ENCODE measurements at regions not wholly inside any gene's neighbourhood (a gene's known extent, or its start where the extent isn't known, plus 50 kb on each side); places are given as distances from the start of the nearest gene placed in this dataset.

DNA sequence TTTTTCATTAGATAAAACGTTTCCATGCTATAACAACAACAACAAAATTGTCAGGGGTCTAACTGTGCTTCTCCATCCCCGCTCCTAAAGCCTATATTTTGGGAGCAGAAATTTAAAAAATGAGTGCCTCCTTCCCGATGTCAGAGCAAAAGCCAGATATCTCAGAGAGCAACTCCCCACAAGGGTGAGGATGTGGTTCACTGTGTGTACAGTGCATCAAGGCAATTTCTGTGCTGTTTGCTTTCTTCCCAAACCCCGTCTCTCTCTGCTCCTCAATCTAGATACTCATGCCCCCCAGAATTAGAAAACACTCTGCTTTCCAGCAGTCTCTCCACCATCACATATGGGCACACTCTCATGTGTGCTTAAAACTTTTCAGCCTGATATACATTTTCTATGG is 76.7 kb upstream of the MBNL1 start:
- no peak for TF ChIP-seq GABPA (IDR thresholded peaks at IDR 0.05 in 1 of 2, conservative IDR thresholded peaks at IDR 0.05 in 1 of 2)
- TF ChIP-seq TAF1 (conservative IDR thresholded peaks at IDR 0.05) = no peak
- TF ChIP-seq, protein P1, sequence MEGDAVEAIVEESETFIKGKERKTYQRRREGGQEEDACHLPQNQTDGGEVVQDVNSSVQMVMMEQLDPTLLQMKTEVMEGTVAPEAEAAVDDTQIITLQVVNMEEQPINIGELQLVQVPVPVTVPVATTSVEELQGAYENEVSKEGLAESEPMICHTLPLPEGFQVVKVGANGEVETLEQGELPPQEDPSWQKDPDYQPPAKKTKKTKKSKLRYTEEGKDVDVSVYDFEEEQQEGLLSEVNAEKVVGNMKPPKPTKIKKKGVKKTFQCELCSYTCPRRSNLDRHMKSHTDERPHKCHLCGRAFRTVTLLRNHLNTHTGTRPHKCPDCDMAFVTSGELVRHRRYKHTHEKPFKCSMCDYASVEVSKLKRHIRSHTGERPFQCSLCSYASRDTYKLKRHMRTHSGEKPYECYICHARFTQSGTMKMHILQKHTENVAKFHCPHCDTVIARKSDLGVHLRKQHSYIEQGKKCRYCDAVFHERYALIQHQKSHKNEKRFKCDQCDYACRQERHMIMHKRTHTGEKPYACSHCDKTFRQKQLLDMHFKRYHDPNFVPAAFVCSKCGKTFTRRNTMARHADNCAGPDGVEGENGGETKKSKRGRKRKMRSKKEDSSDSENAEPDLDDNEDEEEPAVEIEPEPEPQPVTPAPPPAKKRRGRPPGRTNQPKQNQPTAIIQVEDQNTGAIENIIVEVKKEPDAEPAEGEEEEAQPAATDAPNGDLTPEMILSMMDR (IDR thresholded peaks at IDR 0.05; ENCODE audit: low read depth, low read length, missing input control) = no peak
- TF ChIP-seq YY1 (IDR thresholded peaks at IDR 0.05) = no peak
- no peak for TF ChIP-seq RAD21 (IDR thresholded peaks at IDR 0.05)
- TF ChIP-seq JUND (IDR thresholded peaks at IDR 0.05) = no peak
- TF ChIP-seq, protein P2, sequence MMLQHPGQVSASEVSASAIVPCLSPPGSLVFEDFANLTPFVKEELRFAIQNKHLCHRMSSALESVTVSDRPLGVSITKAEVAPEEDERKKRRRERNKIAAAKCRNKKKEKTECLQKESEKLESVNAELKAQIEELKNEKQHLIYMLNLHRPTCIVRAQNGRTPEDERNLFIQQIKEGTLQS (IDR thresholded peaks at IDR 0.05) = no peak
- no peak for TF ChIP-seq NR2F2 (IDR thresholded peaks at IDR 0.05)
- TF ChIP-seq, protein P3, sequence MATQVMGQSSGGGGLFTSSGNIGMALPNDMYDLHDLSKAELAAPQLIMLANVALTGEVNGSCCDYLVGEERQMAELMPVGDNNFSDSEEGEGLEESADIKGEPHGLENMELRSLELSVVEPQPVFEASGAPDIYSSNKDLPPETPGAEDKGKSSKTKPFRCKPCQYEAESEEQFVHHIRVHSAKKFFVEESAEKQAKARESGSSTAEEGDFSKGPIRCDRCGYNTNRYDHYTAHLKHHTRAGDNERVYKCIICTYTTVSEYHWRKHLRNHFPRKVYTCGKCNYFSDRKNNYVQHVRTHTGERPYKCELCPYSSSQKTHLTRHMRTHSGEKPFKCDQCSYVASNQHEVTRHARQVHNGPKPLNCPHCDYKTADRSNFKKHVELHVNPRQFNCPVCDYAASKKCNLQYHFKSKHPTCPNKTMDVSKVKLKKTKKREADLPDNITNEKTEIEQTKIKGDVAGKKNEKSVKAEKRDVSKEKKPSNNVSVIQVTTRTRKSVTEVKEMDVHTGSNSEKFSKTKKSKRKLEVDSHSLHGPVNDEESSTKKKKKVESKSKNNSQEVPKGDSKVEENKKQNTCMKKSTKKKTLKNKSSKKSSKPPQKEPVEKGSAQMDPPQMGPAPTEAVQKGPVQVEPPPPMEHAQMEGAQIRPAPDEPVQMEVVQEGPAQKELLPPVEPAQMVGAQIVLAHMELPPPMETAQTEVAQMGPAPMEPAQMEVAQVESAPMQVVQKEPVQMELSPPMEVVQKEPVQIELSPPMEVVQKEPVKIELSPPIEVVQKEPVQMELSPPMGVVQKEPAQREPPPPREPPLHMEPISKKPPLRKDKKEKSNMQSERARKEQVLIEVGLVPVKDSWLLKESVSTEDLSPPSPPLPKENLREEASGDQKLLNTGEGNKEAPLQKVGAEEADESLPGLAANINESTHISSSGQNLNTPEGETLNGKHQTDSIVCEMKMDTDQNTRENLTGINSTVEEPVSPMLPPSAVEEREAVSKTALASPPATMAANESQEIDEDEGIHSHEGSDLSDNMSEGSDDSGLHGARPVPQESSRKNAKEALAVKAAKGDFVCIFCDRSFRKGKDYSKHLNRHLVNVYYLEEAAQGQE (IDR thresholded peaks at IDR 0.05) = no peak
- TF ChIP-seq, protein P4, sequence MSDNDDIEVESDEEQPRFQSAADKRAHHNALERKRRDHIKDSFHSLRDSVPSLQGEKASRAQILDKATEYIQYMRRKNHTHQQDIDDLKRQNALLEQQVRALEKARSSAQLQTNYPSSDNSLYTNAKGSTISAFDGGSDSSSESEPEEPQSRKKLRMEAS (IDR thresholded peaks at IDR 0.05) = no peak
- TF ChIP-seq, protein P5, sequence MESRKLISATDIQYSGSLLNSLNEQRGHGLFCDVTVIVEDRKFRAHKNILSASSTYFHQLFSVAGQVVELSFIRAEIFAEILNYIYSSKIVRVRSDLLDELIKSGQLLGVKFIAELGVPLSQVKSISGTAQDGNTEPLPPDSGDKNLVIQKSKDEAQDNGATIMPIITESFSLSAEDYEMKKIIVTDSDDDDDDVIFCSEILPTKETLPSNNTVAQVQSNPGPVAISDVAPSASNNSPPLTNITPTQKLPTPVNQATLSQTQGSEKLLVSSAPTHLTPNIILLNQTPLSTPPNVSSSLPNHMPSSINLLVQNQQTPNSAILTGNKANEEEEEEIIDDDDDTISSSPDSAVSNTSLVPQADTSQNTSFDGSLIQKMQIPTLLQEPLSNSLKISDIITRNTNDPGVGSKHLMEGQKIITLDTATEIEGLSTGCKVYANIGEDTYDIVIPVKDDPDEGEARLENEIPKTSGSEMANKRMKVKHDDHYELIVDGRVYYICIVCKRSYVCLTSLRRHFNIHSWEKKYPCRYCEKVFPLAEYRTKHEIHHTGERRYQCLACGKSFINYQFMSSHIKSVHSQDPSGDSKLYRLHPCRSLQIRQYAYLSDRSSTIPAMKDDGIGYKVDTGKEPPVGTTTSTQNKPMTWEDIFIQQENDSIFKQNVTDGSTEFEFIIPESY (IDR thresholded peaks at IDR 0.05) = no peak
- TF ChIP-seq EGR1 (IDR thresholded peaks at IDR 0.05; ENCODE audit: low read depth in 2 of 2) = no peak
- TF ChIP-seq SP1 (IDR thresholded peaks at IDR 0.05) = no peak
